Hepatocyte (in vitro differentiated cells): ENCODE measurements at regions not wholly inside any gene's neighbourhood (a gene's known extent, or its start where the extent isn't known, plus 50 kb on each side); places are given as distances from the start of the nearest gene placed in this dataset.

Experiments used
- CTCF ChIP-seq: fragments of 200-600 bp; sonication (generic); IDR thresholded peaks from 2 replicates; pipeline ENCODE4 v1.5.1; 2016; ENCODE audit warnings: antibody characterized with exemption, mild to moderate bottlenecking; ENCODE audit not compliant: poor library complexity
- EZH2 ChIP-seq: fragments of 200-600 bp; sonication (generic); IDR thresholded peaks from 2 replicates; pipeline ENCODE4 v1.6.1; 2016; ENCODE audit warnings: antibody characterized with exemption, mild to moderate bottlenecking, borderline replicate concordance

GRCh38 chr20:34163307-34163706, 51.3 kb upstream of the EIF2S2 start:
- TF ChIP-seq CTCF (no peak), EZH2 (no peak)
